Lung (tissue), 11 donors: ENCODE measurements at regions not wholly inside any gene's neighbourhood (a gene's known extent, or its start where the extent isn't known, plus 50 kb on each side); places are given as distances from the start of the nearest gene placed in this dataset.
A peak's percentile ranks its signal among the peaks of the same experiment; 100 is the strongest.

Experiments
- ATAC-seq: fragments of 200-7000 bp; cut with Tn5 transposase; one replicate; pipeline ENCODE4 v1.9.1; 2020; ENCODE audit warnings: moderate number of reproducible peaks; ENCODE audit not compliant: insufficient read depth, low FRiP score
- DNase-seq, 3 donors: peaks; one replicate each; pipeline ENCODE4 v3.0.0-alpha.2; 2013 to 2017
- H3K27ac ChIP-seq, 2 donors: one replicate each; pipeline ENCODE4 v1.5.1; 2013; ENCODE audit warnings: mild to moderate bottlenecking in 2 of 2, moderate library complexity in 2 of 2, control low read depth in 1 of 2, inconsistent platforms in 1 of 2, low read depth in 1 of 2, low read length in 1 of 2
- H3K27me3 ChIP-seq, 3 donors: one replicate each; pipeline ENCODE4 v1.5.1; 2013; ENCODE audit warnings: low read length in 2 of 3; ENCODE audit not compliant: control insufficient read depth in 3 of 3, insufficient read depth in 3 of 3
- H3K36me3 ChIP-seq, 4 donors: one replicate each; pipeline ENCODE4 v1.5.1; 2013; ENCODE audit warnings: low read length in 4 of 4, mild to moderate bottlenecking in 1 of 4, moderate library complexity in 1 of 4; ENCODE audit not compliant: control insufficient read depth in 4 of 4, insufficient read depth in 4 of 4
- H3K4me1 ChIP-seq, 5 donors: one replicate each; pipeline ENCODE4 v1.5.1; 2013; ENCODE audit warnings: low read length in 5 of 5, mild to moderate bottlenecking in 2 of 5, moderate library complexity in 1 of 5; ENCODE audit not compliant: control insufficient read depth in 5 of 5, insufficient read depth in 5 of 5
- H3K4me3 ChIP-seq: one replicate; pipeline ENCODE4 v1.5.1; 2013; ENCODE audit warnings: mild to moderate bottlenecking, control low read depth, moderate library complexity
- H3K9ac ChIP-seq, 2 donors: one replicate each; pipeline ENCODE4 v1.5.1; 2013; ENCODE audit warnings: low read length in 2 of 2, control low read depth in 1 of 2; ENCODE audit not compliant: insufficient read depth in 1 of 2
- H3K9me3 ChIP-seq, 4 donors: one replicate each; pipeline ENCODE4 v1.5.1; 2013; ENCODE audit warnings: low read length in 3 of 4, mild to moderate bottlenecking in 1 of 4, moderate library complexity in 1 of 4; ENCODE audit not compliant: control insufficient read depth in 4 of 4, insufficient read depth in 3 of 4
- WGBS, 2 donors: extraction: QIAGEN DNeasy Blood & Tissue Kit; methylation state at CpG; one replicate each; pipeline ENCODE4 v1.1.7; 2013; 5-methylcytosine and 5-hydroxymethylcytosine counted together
- TF ChIP-seq, protein P1 (sequence below): IDR thresholded peaks from 2 replicates; pipeline ENCODE4 v1.5.1; 2012; ENCODE audit warnings: mild to moderate bottlenecking; ENCODE audit errors: control extremely low read depth, extremely low read depth
- donor health status: control.
- donor health status: control.
- donor health status: Bipolar disorder and iron deficiency.
- donor health status: healthy.
- donor health status: DM: yes; HTN: yes; CAD: no.

DNA sequence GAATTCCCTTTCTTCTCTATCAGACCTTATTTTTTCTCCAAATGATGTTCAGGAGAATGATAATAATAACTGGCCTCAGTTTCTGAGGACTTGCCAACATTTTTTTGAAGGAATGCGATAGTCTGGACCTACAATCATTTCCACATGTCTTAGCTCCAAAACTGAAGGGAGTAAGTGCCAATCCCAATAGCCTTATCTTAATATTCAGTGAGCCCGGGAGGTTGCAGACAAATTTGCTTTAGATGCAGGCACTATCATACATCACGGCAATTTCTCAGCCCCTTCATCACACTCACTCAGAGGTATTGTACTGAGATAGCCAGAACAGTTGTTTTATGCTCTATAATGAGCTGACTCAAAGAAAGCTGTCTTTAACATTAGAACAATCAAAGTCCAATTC, 796.9 kb downstream of the ADGRL2 start:
- Histone ChIP-seq H3K4me3 (no peak overlapping the region), H3K4me1 (peaks cover 0 to 30% (median 0%) of the 10 kb centered on the region in 5 donors), H3K27me3 (no peaks in the 10 kb centered on the region), H3K9me3 (no peaks in the 10 kb centered on the region), H3K36me3 (no peaks in the 10 kb centered on the region), H3K9ac (no peak overlapping the region), H3K27ac (no peak overlapping the region)
- WGBS, 2 donors, result 65 to 71% methylated on average over 3 of the region's 3 CpGs
- no peak for ATAC-seq
- DNase-seq, result peak; percentile 70 to 92 (median 91)
- TF ChIP-seq, protein P1, sequence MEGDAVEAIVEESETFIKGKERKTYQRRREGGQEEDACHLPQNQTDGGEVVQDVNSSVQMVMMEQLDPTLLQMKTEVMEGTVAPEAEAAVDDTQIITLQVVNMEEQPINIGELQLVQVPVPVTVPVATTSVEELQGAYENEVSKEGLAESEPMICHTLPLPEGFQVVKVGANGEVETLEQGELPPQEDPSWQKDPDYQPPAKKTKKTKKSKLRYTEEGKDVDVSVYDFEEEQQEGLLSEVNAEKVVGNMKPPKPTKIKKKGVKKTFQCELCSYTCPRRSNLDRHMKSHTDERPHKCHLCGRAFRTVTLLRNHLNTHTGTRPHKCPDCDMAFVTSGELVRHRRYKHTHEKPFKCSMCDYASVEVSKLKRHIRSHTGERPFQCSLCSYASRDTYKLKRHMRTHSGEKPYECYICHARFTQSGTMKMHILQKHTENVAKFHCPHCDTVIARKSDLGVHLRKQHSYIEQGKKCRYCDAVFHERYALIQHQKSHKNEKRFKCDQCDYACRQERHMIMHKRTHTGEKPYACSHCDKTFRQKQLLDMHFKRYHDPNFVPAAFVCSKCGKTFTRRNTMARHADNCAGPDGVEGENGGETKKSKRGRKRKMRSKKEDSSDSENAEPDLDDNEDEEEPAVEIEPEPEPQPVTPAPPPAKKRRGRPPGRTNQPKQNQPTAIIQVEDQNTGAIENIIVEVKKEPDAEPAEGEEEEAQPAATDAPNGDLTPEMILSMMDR, result no peak

DNA sequence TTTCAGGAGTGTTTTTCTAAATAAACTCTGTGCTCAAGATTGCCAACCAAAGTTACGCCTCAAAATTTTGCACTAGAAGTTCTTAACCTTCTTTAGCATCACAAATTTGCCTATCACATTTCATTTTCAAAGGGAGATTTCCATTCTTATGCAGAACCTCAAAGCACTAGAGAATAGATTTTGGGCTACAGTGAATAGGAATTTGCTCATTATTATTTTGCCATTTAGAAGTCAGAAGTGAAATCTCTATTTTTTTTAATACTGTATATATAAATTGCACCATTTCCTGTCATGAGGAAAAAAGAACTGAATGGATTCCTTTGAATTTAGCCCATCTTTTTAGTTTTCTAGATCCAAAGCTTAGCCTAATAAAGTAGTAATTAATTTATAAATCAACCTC, 796.4 kb downstream of the ADGRL2 start:
- H3K4me3 ChIP-seq, result no peak overlapping the region
- ATAC-seq (no peak), DNase-seq (peak in 2 of 3 donors; percentile 61 to 69)
- no peaks in the 10 kb centered on the region for H3K9me3 ChIP-seq
- TF ChIP-seq, protein P1, result no peak
- peaks cover 0 to 30% (median 0%) of the 10 kb centered on the region in 5 donors for H3K4me1 ChIP-seq
- no peak overlapping the region for H3K9ac ChIP-seq
- WGBS, 2 donors, result 74 to 82% methylated on average over 1 of the region's 1 CpG
- H3K27ac ChIP-seq, result no peak overlapping the region
- H3K27me3 ChIP-seq, result no peaks in the 10 kb centered on the region
- no peaks in the 10 kb centered on the region for H3K36me3 ChIP-seq

DNA sequence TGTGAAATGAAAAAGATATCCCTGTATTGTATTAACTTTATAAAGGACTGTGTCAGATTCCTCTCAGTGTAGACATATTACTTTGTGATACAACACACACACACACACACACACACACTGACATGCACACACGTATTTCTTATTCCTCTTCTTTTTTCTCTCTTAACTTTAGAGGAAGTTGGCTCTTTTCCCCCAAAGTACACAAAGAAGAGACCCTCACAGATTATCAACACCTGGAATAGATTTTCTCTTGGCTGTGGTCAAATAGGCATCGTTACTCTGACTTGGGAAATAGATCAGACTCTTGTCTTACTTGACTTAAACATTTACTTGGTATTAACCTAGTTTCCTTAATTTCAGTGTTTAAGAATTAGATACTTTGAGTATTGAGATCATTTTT, 792.8 kb downstream of the ADGRL2 start:
- H3K27me3 ChIP-seq, result no peaks in the 10 kb centered on the region
- WGBS, 2 donors, result 49 to 73% methylated on average over 2 of the region's 2 CpGs
- no peak overlapping the region for H3K9ac ChIP-seq
- no peak for ATAC-seq
- H3K4me3 ChIP-seq, result no peak overlapping the region
- H3K9me3 ChIP-seq, result no peaks in the 10 kb centered on the region
- DNase-seq, result no peak
- peaks cover 0 to 24% (median 0%) of the 10 kb centered on the region in 5 donors for H3K4me1 ChIP-seq
- H3K27ac ChIP-seq, result no peak overlapping the region
- H3K36me3 ChIP-seq, result no peaks in the 10 kb centered on the region
- TF ChIP-seq, protein P1, result no peak

DNA sequence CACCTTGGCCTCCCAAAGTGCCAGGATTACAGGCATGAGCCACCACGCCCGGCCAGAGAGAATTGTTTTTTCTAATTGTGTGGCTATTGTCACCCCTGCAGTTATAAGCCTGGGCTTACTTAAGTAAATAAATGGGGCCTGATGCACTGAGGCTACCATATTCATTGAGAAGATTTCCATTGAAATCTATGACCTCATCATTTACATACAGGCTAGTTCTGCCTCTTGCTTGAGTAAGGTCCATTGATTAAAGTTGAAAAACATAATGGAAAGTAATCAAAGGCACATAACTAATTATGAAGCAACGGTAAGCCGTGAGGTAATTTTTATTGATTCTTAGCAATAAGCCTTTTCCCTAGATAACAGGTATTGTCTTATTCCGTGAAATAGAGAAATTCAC, 788.9 kb downstream of the ADGRL2 start:
- no peak overlapping the region for H3K27ac ChIP-seq
- TF ChIP-seq, protein P1, result no peak
- 96 to 97% methylated on average over 5 of the region's 5 CpGs for WGBS, 2 donors
- H3K27me3 ChIP-seq, result no peaks in the 10 kb centered on the region
- H3K4me3 ChIP-seq, result no peak overlapping the region
- DNase-seq (no peak), ATAC-seq (no peak)
- H3K9ac ChIP-seq, result no peak overlapping the region
- no peaks in the 10 kb centered on the region for H3K9me3 ChIP-seq
- H3K36me3 ChIP-seq, result no peaks in the 10 kb centered on the region
- peaks cover 0 to 5% (median 0%) of the 10 kb centered on the region in 5 donors for H3K4me1 ChIP-seq
